Ishikawa (cell line): ENCODE measurements at regions not wholly inside any gene's neighbourhood (a gene's known extent, or its start where the extent isn't known, plus 50 kb on each side); places are given as distances from the start of the nearest gene placed in this dataset.

Source experiments
- CEBPB ChIP-seq: IDR thresholded peaks from 2 replicates; pipeline ENCODE4 v1.6.1; 2012
- CREB1 ChIP-seq: IDR thresholded peaks from 2 replicates; pipeline ENCODE4 v1.6.1; 2012; ENCODE audit warnings: low read depth
- EGR1 ChIP-seq: IDR thresholded peaks from 2 replicates; pipeline ENCODE4 v1.6.1; 2012
- EP300 ChIP-seq: IDR thresholded peaks from 2 replicates; pipeline ENCODE4 v1.6.1; 2012; ENCODE audit warnings: borderline replicate concordance
- FOXM1 ChIP-seq: IDR thresholded peaks from 2 replicates; pipeline ENCODE4 v1.6.1; 2012; ENCODE audit warnings: low read depth, borderline replicate concordance
- MAX ChIP-seq: IDR thresholded peaks from 2 replicates; pipeline ENCODE4 v1.6.1; 2012
- NFIC ChIP-seq: IDR thresholded peaks from 2 replicates; pipeline ENCODE4 v1.6.1; 2012
- RAD21 ChIP-seq: IDR thresholded peaks from 2 replicates; pipeline ENCODE4 v1.6.1; 2012; ENCODE audit warnings: low read depth
- REST ChIP-seq: IDR thresholded peaks from 2 replicates; pipeline ENCODE4 v1.6.1; 2012; ENCODE audit warnings: low read depth, mild to moderate bottlenecking
- TAF1 ChIP-seq: IDR thresholded peaks from 2 replicates; pipeline ENCODE4 v1.6.1; 2012; ENCODE audit warnings: low read depth, mild to moderate bottlenecking
- TCF12 ChIP-seq: IDR thresholded peaks from 2 replicates; pipeline ENCODE4 v1.6.1; 2012; ENCODE audit warnings: low read depth
- TEAD4 ChIP-seq: IDR thresholded peaks from 2 replicates; pipeline ENCODE4 v1.6.1; 2012
- USF1 ChIP-seq: IDR thresholded peaks from 2 replicates; pipeline ENCODE4 v1.6.1; 2012
- YY1 ChIP-seq: IDR thresholded peaks from 2 replicates; pipeline ENCODE4 v1.6.1; 2012; ENCODE audit warnings: low read depth
- ZBTB7A ChIP-seq: IDR thresholded peaks from 2 replicates; pipeline ENCODE4 v1.6.1; 2012; ENCODE audit warnings: low read depth

GRCh38 chr3:182257361-182257760, 535.9 kb upstream of the ATP11B start:
- TF ChIP-seq ZBTB7A, result no peak
- no peak for TF ChIP-seq CREB1
- TF ChIP-seq USF1, result no peak

- TF ChIP-seq NFIC, result no peak
- no peak for TF ChIP-seq CREB1
- TF ChIP-seq RAD21, result peak; percentile 75
- no peak for TF ChIP-seq EGR1
- TF ChIP-seq REST, result no peak
These were observed 534.6 kb upstream of the ATP11B start for GRCh38 chr3:182258538-182259177.

GRCh38 chr3:182259579-182259978, 533.7 kb upstream of the ATP11B start:
- TF ChIP-seq EGR1, result no peak
- TF ChIP-seq YY1, result no peak
- TF ChIP-seq TAF1, result no peak
- no peak for TF ChIP-seq CEBPB
- TF ChIP-seq FOXM1, result no peak
- TF ChIP-seq USF1, result no peak
- no peak for TF ChIP-seq MAX
- no peak for TF ChIP-seq REST
- TF ChIP-seq TCF12, result no peak
- no peak for TF ChIP-seq NFIC
- no peak for TF ChIP-seq RAD21
- no peak for TF ChIP-seq ZBTB7A
- TF ChIP-seq TEAD4, result no peak
- TF ChIP-seq EP300, result no peak
- TF ChIP-seq CREB1, result no peak

- TF ChIP-seq TAF1, result no peak
- TF ChIP-seq TEAD4, result no peak
- no peak for TF ChIP-seq TCF12
- no peak for TF ChIP-seq ZBTB7A
These were observed 532.3 kb upstream of the ATP11B start for GRCh38 chr3:182261041-182261440.

- TF ChIP-seq EGR1 (no peak), CEBPB (no peak), TAF1 (no peak), TEAD4 (no peak), TCF12 (no peak), USF1 (no peak)
These were observed 524.6 kb upstream of the ATP11B start for GRCh38 chr3:182268711-182269110.

- TF ChIP-seq ZBTB7A (no peak), FOXM1 (no peak), EP300 (no peak), TAF1 (no peak), TCF12 (no peak), CEBPB (no peak), USF1 (no peak), TEAD4 (no peak), CREB1 (no peak), YY1 (no peak), NFIC (no peak), MAX (no peak), RAD21 (no peak), REST (no peak), EGR1 (no peak)
These were observed 516.8 kb upstream of the ATP11B start for GRCh38 chr3:182276512-182276911.
